ENCODE measurements at regions not wholly inside any gene's neighbourhood (a gene's known extent, or its start where the extent isn't known, plus 50 kb on each side); places are given as distances from the start of the nearest gene placed in this dataset.

DNA sequence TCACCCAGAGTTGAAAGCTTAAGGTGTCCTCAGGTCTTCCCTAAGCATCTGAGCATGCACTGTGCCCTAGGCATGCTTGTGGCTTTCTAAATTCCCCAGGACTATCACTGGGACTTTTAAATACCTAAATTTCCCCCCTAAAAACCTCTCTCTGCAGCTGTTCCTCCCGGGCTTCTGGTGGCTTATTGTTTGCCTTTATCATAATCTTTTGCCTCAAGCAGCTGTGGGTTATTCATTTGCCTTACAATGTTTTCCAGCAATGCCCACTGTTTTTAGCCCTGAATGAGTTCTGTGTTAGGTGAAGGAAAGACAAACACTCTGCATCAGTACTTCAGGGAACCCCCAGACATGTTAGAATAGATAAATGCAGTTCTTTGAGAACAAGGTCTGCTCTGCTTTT, 455.0 kb downstream of the ZIC3 start:
- Histone ChIP-seq H3K4me2 (ENCODE audit: low read length) (no peak overlapping the region), H2BK120ac (ENCODE audit: low read depth, low read length) (no peak overlapping the region), H3K79me2 (ENCODE audit: control insufficient read depth, insufficient read depth, low read length) (no peaks in the 10 kb centered on the region), H3K56ac (ENCODE audit: low read length) (no peak overlapping the region), H3K4ac (ENCODE audit: low read depth, low read length) (no peak overlapping the region), H2BK15ac (replicated peaks; ENCODE audit: low read depth) (no peak overlapping the region), H2AK5ac (ENCODE audit: low read length) (no peak overlapping the region), H4K8ac (ENCODE audit: low read depth, low read length) (no peak overlapping the region), H4K5ac (ENCODE audit: low read length) (no peak overlapping the region), H3K27me3 (ENCODE audit: insufficient read depth, low read length, poor library complexity) (no peaks in the 10 kb centered on the region), H3K9ac (ENCODE audit: low read length) (no peak overlapping the region), H3K23ac (ENCODE audit: low read length) (no peak overlapping the region), H3K36me3 (ENCODE audit: control insufficient read depth, insufficient read depth, low read length) (no peaks in the 10 kb centered on the region), H2BK5ac (ENCODE audit: low read length) (no peak overlapping the region), H3K27ac (ENCODE audit: low read depth, low read length) (no peak overlapping the region), H3K79me1 (ENCODE audit: low read length) (no peaks in the 10 kb centered on the region), H3K4me3 (ENCODE audit: low read length) (no peak overlapping the region), H3K4me1 (ENCODE audit: control insufficient read depth, low read depth, low read length) (no peaks in the 10 kb centered on the region), H3K18ac (ENCODE audit: low read length) (no peak overlapping the region)
- no peak for DNase-seq
- no CpG with 5 or more reads among the region's 1 CpG for WGBS (ENCODE audit: extremely low coverage, insufficient coverage, low lambda C conversion rate)

DNA sequence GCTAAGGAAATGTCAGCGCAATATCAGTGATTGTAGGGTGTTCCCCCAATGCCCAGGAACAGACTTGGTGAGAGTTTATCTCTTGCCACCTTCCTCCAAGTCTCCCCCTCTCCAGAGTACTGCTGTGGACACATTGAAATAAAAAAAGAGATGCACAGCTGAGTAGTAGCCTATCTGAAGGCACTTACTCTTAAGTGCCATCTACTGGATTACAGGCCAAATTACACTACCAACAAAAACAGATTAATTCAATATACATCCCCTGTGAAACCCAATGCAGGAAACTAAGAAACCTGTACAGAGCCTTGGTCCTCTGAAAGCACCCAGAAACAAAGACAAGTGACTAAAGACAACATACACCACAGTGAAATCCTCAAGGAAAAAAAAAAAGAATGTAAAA, 460.3 kb downstream of the ZIC3 start:
- Histone ChIP-seq H2BK15ac (replicated peaks; ENCODE audit: low read depth) (no peak overlapping the region), H3K18ac (ENCODE audit: low read length) (no peak overlapping the region), H2BK120ac (ENCODE audit: low read depth, low read length) (no peak overlapping the region), H3K4me3 (ENCODE audit: low read length) (no peak overlapping the region), H3K79me2 (ENCODE audit: control insufficient read depth, insufficient read depth, low read length) (no peaks in the 10 kb centered on the region), H3K27ac (ENCODE audit: low read depth, low read length) (no peak overlapping the region), H3K4me1 (ENCODE audit: control insufficient read depth, low read depth, low read length) (no peaks in the 10 kb centered on the region), H3K79me1 (ENCODE audit: low read length) (no peaks in the 10 kb centered on the region), H2BK5ac (ENCODE audit: low read length) (no peak overlapping the region), H3K27me3 (ENCODE audit: insufficient read depth, low read length, poor library complexity) (no peaks in the 10 kb centered on the region), H3K56ac (ENCODE audit: low read length) (no peak overlapping the region), H4K5ac (ENCODE audit: low read length) (no peak overlapping the region), H3K9ac (ENCODE audit: low read length) (no peak overlapping the region), H3K4me2 (ENCODE audit: low read length) (no peak overlapping the region), H4K8ac (ENCODE audit: low read depth, low read length) (no peak overlapping the region), H3K36me3 (ENCODE audit: control insufficient read depth, insufficient read depth, low read length) (no peaks in the 10 kb centered on the region), H3K4ac (ENCODE audit: low read depth, low read length) (no peak overlapping the region), H3K23ac (ENCODE audit: low read length) (no peak overlapping the region), H2AK5ac (ENCODE audit: low read length) (no peak overlapping the region)
- peak; percentile 21 for DNase-seq
- no CpG with 5 or more reads among the region's 1 CpG for WGBS (ENCODE audit: extremely low coverage, insufficient coverage, low lambda C conversion rate)

DNA sequence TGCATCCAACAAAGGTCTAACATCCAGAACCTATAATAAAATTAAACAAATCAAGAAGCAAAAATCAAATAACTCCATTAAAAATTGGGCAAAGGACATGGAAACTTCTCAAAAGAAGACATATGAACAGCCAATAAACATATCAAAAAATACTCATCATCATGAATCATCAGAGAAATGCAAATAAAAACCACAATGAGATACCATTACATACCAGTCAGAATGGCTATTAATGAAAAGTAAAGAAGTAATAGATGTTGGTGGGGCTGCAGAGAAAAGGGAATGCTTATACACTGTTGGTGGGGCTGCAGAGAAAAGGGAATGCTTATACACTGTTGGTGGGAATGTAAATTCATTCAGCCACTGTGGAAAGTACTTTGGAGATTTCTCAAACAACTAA, 465.8 kb downstream of the ZIC3 start:
- Histone ChIP-seq H3K23ac (ENCODE audit: low read length) (no peak overlapping the region), H2BK15ac (replicated peaks; ENCODE audit: low read depth) (no peak overlapping the region), H3K4me2 (ENCODE audit: low read length) (no peak overlapping the region), H3K9ac (ENCODE audit: low read length) (no peak overlapping the region), H3K4me3 (ENCODE audit: low read length) (no peak overlapping the region), H3K4me1 (ENCODE audit: control insufficient read depth, low read depth, low read length) (no peaks in the 10 kb centered on the region), H4K8ac (ENCODE audit: low read depth, low read length) (no peak overlapping the region), H2BK5ac (ENCODE audit: low read length) (no peak overlapping the region), H3K27ac (ENCODE audit: low read depth, low read length) (no peak overlapping the region), H3K36me3 (ENCODE audit: control insufficient read depth, insufficient read depth, low read length) (no peaks in the 10 kb centered on the region), H2AK5ac (ENCODE audit: low read length) (no peak overlapping the region), H3K56ac (ENCODE audit: low read length) (no peak overlapping the region), H3K18ac (ENCODE audit: low read length) (no peak overlapping the region), H3K79me1 (ENCODE audit: low read length) (no peaks in the 10 kb centered on the region), H3K27me3 (ENCODE audit: insufficient read depth, low read length, poor library complexity) (no peaks in the 10 kb centered on the region), H3K4ac (ENCODE audit: low read depth, low read length) (no peak overlapping the region), H3K79me2 (ENCODE audit: control insufficient read depth, insufficient read depth, low read length) (no peaks in the 10 kb centered on the region), H2BK120ac (ENCODE audit: low read depth, low read length) (no peak overlapping the region), H4K5ac (ENCODE audit: low read length) (no peak overlapping the region)
- no peak for DNase-seq

DNA sequence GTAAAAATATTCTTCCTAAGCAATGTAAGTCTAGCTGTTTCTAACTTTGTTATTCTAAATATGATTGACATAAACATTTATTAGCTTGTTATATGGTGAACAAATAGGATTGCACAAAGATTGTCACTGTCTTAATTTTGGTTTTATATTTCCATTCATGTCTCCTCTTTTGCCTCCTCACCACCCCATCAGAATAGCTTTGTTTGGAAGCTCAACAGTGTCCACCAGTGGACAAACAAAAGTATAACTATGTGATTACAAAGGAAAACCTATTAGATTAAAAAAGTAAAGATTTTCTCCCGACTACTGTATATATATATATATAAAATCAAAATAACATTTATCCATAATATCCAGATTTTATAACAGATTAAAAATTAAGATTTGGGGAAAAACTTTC, 468.2 kb downstream of the ZIC3 start:
- Histone ChIP-seq H3K36me3 (ENCODE audit: control insufficient read depth, insufficient read depth, low read length) (no peaks in the 10 kb centered on the region), H3K9ac (ENCODE audit: low read length) (no peak overlapping the region)
- WGBS (ENCODE audit: extremely low coverage, insufficient coverage, low lambda C conversion rate) = no CpG with 5 or more reads among the region's 1 CpG

DNA sequence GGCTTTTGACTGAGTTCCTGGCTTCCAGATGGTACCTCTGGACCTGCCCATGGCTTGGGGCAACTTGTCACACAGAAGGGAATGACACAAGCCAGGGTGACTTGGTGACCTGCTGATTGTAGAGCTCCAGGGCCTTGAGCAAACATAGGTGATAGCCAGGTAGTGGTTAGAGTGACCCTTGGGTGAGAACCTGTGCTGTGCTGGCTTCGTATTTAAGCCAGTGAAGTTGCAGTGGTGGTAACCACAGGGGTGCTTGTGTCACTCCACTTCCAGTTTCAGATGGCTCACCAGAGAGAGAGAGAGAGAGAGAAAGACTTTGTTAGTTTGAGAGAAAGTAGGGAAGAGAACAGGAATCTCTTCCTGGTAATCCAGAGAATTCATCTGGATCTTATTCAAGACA, 471.6 kb downstream of the ZIC3 start:
- Histone ChIP-seq H2BK5ac (ENCODE audit: low read length) (no peak overlapping the region), H3K27me3 (ENCODE audit: insufficient read depth, low read length, poor library complexity) (no peaks in the 10 kb centered on the region), H3K79me1 (ENCODE audit: low read length) (no peaks in the 10 kb centered on the region), H3K18ac (ENCODE audit: low read length) (no peak overlapping the region), H3K36me3 (ENCODE audit: control insufficient read depth, insufficient read depth, low read length) (no peaks in the 10 kb centered on the region), H3K9ac (ENCODE audit: low read length) (no peak overlapping the region), H3K27ac (ENCODE audit: low read depth, low read length) (no peak overlapping the region), H2BK15ac (replicated peaks; ENCODE audit: low read depth) (no peak overlapping the region), H3K4me2 (ENCODE audit: low read length) (no peak overlapping the region), H3K79me2 (ENCODE audit: control insufficient read depth, insufficient read depth, low read length) (no peaks in the 10 kb centered on the region), H3K4ac (ENCODE audit: low read depth, low read length) (no peak overlapping the region), H3K4me1 (ENCODE audit: control insufficient read depth, low read depth, low read length) (no peaks in the 10 kb centered on the region), H2BK120ac (ENCODE audit: low read depth, low read length) (no peak overlapping the region), H2AK5ac (ENCODE audit: low read length) (no peak overlapping the region), H3K4me3 (ENCODE audit: low read length) (no peak overlapping the region), H3K23ac (ENCODE audit: low read length) (no peak overlapping the region), H4K8ac (ENCODE audit: low read depth, low read length) (no peak overlapping the region), H4K5ac (ENCODE audit: low read length) (no peak overlapping the region), H3K56ac (ENCODE audit: low read length) (no peak overlapping the region)
- WGBS (ENCODE audit: extremely low coverage, insufficient coverage, low lambda C conversion rate) = no CpG with 5 or more reads among the region's 1 CpG
- DNase-seq = no peak

More for the DNA sequence above, 468.2 kb downstream of the ZIC3 start:
- Histone ChIP-seq H3K18ac (ENCODE audit: low read length) (no peak overlapping the region), H2BK15ac (replicated peaks; ENCODE audit: low read depth) (no peak overlapping the region), H4K5ac (ENCODE audit: low read length) (no peak overlapping the region), H2BK5ac (ENCODE audit: low read length) (no peak overlapping the region), H3K79me1 (ENCODE audit: low read length) (no peaks in the 10 kb centered on the region), H3K4ac (ENCODE audit: low read depth, low read length) (no peak overlapping the region), H3K27me3 (ENCODE audit: insufficient read depth, low read length, poor library complexity) (no peaks in the 10 kb centered on the region), H3K27ac (ENCODE audit: low read depth, low read length) (no peak overlapping the region), H2AK5ac (ENCODE audit: low read length) (no peak overlapping the region), H3K4me3 (ENCODE audit: low read length) (no peak overlapping the region), H3K4me2 (ENCODE audit: low read length) (no peak overlapping the region), H3K56ac (ENCODE audit: low read length) (no peak overlapping the region), H3K23ac (ENCODE audit: low read length) (no peak overlapping the region), H3K79me2 (ENCODE audit: control insufficient read depth, insufficient read depth, low read length) (no peaks in the 10 kb centered on the region), H2BK120ac (ENCODE audit: low read depth, low read length) (no peak overlapping the region), H4K8ac (ENCODE audit: low read depth, low read length) (no peak overlapping the region), H3K4me1 (ENCODE audit: control insufficient read depth, low read depth, low read length) (no peaks in the 10 kb centered on the region)
- DNase-seq = peak; percentile 18

DNA sequence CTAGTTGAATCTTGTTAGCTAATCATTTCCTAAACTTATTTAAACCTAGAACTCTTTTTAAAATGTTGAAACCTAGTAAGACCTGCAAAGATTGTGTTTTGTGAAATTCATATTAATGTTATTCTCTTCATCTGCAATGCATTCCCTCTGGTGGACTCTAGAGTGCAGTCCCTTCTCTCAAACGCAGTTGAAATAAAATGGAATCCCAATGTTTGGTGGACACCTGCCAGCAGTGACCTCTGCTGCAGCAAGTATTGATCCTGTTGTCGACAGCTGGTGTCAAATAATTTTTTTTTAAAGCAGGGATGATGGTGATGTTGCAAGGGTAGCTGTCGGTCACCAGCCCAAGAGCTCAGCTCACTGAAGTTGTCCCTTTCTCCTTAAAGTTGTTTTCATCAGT, 492.0 kb downstream of the ZIC3 start:
- no peak overlapping the region for H3K4me3 ChIP-seq (ENCODE audit: low read length)
- no peak overlapping the region for H2BK5ac ChIP-seq (ENCODE audit: low read length)
- no peaks in the 10 kb centered on the region for H3K79me2 ChIP-seq (ENCODE audit: control insufficient read depth, insufficient read depth, low read length)
- no peak overlapping the region for H4K8ac ChIP-seq (ENCODE audit: low read depth, low read length)
- no peak overlapping the region for H3K27ac ChIP-seq (ENCODE audit: low read depth, low read length)
- no peak overlapping the region for H4K5ac ChIP-seq (ENCODE audit: low read length)
- no peaks in the 10 kb centered on the region for H3K4me1 ChIP-seq (ENCODE audit: control insufficient read depth, low read depth, low read length)
- no peak overlapping the region for H3K4ac ChIP-seq (ENCODE audit: low read depth, low read length)
- DNase-seq = no peak
- no peak overlapping the region for H3K18ac ChIP-seq (ENCODE audit: low read length)
- H2BK120ac ChIP-seq (ENCODE audit: low read depth, low read length) = no peak overlapping the region
- H3K27me3 ChIP-seq (ENCODE audit: insufficient read depth, low read length, poor library complexity) = no peaks in the 10 kb centered on the region
- H3K9ac ChIP-seq (ENCODE audit: low read length) = no peak overlapping the region
- H3K23ac ChIP-seq (ENCODE audit: low read length) = no peak overlapping the region
- H2BK15ac ChIP-seq (replicated peaks; ENCODE audit: low read depth) = no peak overlapping the region
- H2AK5ac ChIP-seq (ENCODE audit: low read length) = no peak overlapping the region
- no CpG with 5 or more reads among the region's 3 CpGs for WGBS (ENCODE audit: extremely low coverage, insufficient coverage, low lambda C conversion rate)
- H3K4me2 ChIP-seq (ENCODE audit: low read length) = no peak overlapping the region
- H3K79me1 ChIP-seq (ENCODE audit: low read length) = no peaks in the 10 kb centered on the region
- H3K56ac ChIP-seq (ENCODE audit: low read length) = no peak overlapping the region
- H3K36me3 ChIP-seq (ENCODE audit: control insufficient read depth, insufficient read depth, low read length) = no peaks in the 10 kb centered on the region

Measured in mesendoderm (in vitro differentiated cells).